GM18907 (cell line): ENCODE measurements at regions not wholly inside any gene's neighbourhood (a gene's known extent, or its start where the extent isn't known, plus 50 kb on each side); places are given as distances from the start of the nearest gene placed in this dataset.
"Not testable (repeated sequence)": the region's sequence is repeated elsewhere in the genome, so short reads cannot be mapped to it uniquely, and the experiment has no call there.

Source experiments
- ATAC-seq: cut with Tn5 transposase; IDR thresholded peaks from one replicate; pipeline ENCODE4 v1.9.1; 2021; ENCODE audit warnings: mild to moderate bottlenecking, moderate library complexity; ENCODE audit not compliant: unreplicated experiment

DNA sequence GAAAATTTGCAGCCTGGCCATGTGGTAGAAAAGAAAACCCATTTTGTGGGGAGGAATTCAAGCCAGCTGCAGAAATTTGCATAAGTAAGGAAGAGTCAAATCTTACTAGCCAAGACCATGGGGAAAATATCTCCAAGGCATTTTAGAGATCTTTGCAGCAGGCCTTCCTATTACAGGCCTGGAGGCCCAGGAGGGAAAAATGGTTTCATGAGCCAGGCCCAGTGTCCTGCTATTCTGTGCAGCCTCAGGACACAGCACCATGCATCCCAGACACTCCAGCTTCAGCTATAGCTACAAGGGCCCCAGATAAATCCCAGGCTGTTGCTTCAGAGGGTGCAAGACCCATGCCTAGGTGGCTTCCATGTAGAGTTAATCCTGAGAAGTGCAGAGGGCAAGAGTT, 1590.1 kb upstream of the PRR20A start:
- ATAC-seq: no peak

DNA sequence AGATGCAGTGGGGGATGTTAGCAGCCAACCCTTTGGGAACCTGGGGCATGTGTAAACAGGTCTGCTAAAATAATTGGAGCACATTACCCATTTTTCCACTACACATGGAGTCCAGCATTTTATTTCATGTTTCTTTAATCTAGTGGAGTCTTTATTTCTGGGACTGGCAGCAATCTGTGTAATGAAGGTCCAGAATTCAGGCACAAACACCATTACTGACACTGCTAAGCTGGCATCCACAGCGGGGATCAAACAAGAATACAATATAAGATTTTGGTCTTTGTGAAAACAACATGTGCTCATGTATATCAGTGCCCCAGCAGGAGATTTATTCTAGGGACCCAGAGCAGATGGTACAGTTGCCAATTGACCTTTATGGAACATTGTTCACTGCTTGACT, 1587.0 kb upstream of the PRR20A start:
- ATAC-seq: no peak

DNA sequence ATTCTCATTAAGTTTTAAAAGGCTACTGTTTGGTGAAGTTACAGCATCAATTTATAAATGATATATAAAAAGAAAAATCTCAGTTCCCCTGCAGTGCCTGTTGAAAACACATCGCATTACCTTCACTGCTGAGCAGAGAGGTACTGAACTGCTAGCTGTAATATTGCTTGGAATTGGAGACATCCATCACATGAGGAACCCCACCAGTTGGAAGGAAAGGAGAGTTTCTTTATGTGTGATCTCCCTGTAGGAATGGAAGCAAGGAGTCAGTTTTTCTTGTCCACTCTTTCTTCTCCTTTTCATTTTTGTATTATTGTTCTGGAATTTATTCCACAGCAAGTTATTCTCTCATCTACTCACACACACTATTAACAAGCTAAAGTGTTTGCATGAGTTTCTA, 1586.0 kb upstream of the PRR20A start:
- no peak for ATAC-seq

DNA sequence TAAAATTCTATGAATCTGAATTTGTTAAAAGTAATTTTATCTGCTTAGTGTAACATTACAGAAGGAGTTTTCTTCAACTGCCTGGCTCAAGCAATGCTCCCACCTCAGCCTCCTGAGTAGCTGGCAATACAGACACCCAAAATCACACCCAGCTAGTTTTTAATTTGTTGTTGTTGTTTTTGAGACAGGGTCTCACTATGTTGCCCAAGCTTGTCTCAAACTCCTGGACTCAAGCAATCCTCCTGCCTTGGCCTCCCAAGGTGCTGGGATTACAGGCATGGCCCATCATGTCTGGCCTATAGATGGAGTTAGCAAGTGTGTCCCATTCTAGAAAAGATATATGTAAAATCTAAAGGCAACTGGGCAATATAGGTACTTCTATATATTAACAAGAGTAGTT, 1580.4 kb upstream of the PRR20A start:
- no peak for ATAC-seq

DNA sequence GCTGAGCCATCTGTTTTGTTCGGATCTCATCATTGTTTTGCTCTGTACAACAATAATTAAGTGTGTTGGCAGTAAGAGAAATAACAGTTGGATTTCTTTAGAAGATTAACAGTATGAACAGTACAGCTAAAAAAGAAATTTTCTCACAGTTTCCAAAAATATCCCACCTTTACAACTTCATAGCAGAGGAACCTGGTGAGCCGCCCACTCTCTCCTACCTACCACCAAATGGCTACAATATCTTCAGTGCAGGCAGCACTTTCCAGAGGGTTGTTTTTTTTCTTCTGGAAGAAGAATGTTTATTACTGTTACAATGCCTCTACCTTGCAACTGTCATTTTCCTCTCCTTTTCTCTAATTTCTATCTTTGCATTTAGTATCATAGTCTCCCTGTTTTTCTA, 1577.5 kb upstream of the PRR20A start:
- no peak for ATAC-seq

DNA sequence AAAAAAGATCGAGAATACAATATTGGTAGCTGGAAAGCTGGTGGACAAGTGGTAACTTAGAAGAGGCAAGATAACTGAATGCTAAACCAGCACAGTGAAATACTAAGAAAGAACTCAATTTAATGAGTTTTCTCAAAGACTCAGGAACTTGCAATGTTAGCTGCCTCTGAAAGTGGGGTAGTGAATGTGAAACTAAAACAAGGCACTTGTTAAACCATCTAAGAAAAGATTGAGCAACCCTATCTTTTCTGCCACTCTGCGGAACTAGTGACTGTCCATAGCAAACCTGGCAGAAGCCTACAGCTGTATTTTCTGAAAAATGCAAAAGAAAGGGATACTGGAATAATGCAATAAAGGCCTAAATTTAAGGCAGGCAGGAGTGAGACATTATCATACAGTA, 1574.4 kb upstream of the PRR20A start:
- no peak for ATAC-seq

DNA sequence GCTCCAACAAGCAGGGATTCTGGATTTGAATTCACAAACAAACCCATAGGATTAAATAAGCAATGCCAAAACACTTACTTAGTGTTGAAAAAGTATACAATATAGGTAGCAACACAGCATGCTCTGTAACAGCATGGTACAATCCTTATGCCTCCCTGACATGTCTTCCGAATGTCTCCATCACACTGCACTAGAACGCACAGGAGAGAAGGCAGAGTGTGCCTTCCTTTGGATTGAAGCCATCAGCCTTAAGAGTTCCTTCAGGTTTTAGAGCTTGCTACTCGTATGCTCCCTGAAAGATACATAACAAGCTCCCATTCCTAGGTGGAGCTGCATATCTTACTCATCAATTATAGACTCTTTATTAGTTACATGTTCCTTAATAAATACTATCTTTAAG, 1573.9 kb upstream of the PRR20A start:
- no peak for ATAC-seq

DNA sequence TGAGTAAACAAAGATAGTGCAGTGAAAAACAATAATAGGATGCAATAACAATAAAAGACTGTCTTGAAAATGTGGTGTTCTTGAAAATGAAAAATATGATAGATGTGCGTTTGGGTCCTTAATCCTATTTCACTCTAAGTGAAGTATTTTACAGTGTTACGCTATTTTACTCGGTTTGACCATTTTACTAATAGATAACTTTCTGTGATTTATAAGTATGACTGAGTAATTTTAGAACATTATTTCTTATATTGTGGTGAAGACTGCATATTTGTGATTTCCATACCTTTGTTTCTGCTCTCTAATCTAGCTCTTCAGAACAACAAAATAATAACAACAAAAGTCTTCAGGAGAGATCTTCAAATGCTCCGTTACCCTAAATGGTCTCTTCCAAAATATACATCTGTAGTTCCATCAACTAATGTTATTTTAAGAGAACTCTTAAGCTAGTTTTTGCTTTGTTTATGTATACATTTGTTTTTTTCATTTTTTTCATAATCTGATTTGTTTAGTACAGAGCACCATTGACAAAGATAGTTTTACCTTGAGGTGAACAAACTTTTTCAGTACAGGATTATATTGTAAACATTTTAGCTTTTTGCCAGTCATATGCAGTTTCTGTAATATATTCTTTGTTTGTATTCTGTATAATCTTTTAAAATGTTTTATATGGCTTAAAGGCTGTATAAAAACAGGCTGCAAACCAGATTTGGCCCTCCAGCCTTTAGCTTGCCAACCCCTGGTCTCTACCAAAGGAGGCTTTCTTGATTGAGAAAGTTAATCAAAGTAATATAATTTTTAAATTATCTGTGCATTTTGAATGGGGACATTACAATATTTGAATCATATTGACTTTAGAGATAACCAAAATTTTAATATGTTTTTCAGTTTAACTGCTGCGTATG, 1572.7 kb upstream of the PRR20A start:
- ATAC-seq: no peak

DNA sequence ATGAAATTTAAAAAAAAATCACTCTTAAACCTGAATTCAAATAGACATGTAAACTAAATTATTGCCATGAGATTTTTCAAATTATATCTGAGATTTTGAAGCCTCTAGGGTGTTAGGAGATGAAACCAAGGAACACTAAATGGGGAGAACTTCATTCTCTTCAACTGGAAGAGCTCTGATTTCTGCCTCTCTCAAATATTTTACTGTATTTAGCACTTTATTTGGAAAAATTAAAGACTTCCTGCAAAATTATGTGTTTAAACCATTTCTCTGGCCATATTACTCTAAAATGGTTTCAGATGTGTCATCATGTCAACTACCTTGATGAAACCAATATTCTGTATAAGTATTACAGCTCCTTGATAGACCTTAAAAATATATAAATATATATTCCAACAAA, 1571.6 kb upstream of the PRR20A start:
- ATAC-seq: no peak

DNA sequence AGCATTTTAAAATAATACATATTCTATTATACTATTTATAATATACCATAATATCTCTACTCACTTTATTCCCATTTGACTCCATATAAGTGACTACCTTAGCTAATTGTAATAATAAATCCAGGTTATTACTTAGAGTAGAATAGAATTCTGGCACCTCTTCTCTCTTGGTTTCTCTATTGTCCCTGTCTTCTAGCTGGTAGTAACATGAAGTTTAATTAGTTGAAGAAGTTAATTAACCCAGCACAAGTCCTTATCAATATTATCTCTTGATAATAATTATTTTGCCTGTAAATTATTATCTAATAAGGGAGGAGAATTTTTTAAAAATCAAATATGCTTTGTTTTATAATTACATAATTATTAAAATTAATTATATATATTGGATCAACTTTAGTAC, 1571.2 kb upstream of the PRR20A start:
- no peak for ATAC-seq

DNA sequence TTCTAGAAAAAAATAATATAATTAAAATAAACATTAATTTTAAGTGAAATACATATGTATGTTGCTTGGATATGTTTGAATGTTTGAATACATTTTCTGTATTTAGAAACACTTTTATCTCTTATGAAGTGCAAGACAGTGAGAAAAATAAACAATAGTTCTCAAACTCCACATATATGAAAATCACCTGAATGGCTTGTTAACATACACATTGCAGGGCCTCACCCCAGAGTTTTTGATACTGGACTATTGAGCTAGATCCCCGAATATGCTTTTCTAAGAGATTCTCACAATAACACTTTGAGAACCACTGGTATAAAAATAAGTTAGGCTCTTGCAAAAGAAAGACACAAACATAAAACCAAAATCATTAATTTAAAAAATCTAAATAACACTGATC, 1570.3 kb upstream of the PRR20A start:
- ATAC-seq: no peak

DNA sequence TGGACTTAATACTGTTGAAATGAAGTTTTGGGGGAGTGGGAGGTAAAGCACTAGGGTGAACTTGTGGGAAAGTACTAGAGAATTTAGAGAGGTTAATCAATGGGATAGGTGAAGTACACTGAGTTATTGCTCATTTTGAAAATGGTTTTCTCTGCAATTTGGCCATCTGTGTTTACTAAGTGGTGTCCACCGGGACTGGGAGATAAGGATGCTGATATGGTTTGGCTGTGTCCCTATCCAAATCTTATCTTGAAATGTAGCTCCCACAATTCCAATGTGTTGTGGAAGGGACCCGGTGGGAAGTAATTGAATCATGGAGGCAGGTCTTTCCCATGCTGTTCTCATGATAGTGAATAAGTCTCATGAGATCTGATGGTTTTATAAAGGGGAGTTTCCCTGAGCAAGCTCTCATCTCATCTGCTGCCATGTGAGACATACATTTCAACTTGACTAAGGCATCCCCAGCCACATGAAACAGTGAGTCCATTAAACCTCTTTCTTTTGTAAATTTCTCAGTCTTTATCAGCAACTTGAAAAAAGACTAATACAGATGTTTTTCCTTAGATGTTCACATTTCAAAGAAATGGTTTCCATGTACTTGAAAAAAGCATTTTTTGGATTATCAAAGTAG, 1569.4 kb upstream of the PRR20A start:
- no peak for ATAC-seq

DNA sequence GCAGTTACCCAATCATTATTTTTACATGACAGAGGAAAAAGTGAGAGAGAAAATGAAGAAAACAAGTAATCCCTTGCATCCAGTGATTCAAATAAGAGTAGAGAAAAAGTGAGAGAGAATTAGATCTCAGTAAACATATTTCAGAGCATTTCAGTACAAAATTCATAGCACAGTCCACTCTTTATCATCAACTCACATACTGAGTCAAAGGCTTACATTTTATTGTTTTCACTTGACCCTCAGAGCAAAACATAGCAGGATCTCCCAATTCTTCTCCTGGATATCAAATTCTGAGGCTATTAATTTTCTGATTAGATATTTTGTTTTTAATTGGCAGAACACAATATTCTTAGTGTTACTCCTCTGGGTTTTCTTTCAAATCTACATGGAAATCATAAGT, 1568.3 kb upstream of the PRR20A start:
- no peak for ATAC-seq

DNA sequence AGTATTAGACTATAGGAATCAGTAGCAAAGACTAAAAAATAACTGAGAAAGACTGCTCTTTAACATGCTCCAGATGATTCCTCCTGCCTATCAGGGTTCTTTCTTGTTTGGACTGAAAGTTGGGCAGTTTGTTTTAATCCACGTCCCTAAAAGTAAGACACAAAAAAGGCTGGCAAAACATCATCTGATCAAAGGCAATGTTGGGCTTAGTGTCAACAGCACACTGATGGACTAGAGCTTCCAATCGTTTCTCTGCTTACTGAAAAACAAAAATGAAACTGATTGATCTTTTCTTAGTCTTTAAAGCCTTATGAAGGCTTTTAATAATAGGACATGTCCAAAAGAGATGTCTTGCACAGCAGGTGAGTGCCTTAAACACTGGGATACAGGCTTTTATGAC, 1567.9 kb upstream of the PRR20A start:
- ATAC-seq: no peak

DNA sequence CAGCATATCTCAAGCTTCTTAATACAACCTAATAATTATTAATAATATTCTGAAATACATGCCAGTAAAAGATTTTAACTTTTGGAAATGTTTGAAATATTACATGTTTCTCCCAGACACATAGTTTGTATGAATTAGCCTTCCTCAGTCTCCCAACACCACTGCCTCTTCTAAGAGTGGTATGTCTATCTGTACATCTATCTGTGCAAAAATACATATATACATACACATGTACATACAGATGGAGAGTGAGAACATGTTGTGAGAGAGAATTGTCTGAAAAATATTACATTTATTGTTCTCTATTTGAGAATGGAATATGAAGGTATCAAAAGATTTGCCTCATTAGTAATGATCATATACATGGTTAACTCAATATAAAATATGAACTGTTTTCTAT, 1567.2 kb upstream of the PRR20A start:
- ATAC-seq: no peak

DNA sequence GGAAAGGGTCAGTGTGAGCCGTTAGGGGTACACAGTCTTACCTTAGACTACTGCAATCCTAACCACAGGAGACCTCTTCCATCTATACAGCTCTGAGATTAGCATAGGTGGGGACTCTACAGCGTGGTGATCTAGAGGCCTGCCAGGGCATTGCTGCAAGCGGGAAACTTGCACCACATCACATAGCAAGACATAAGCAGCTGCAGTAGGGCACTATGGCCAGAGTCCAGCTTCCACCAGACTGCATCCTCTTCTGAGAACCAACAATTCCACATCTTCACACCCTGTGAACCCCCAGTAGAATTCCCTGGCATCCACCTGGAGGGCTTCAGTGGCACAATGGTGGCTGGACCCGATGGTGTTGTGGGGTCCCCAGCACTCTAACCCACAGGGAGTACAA, 1564.3 kb upstream of the PRR20A start:
- ATAC-seq: no peak

DNA sequence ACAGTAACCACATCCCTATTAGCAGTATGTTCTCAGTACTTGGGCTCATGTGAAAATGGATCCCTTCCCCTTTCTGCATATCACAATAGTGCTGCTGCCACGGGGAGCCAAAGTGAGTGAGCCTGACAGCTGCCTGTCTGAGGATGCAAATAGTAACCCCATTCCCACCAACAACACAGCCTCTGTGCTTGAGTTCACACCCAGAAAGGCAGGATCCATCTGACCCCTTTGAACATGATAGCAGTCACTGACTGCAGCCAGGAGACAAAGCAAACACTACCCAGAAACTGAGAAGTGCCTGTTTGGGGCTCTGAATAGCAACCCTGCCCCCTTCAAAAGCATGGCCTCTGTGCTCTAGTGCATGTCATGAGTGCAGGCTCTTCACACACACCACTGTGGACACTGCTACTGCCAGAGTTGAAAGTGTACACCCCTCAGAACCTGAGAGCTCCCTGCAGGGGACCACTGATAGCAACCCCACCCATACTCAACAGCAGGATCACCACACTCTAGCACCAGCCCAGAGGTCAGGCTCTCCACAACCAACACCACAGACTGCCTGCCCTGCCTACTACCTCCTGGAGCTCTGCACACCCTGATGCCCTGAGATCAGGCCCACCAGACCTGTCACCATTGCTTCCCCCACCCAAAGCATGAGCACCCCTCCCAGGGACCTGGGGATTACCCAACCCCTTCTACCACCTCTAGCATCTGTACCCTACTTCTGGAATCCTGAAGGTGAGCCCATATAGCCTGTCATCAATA, 1563.5 kb upstream of the PRR20A start:
- ATAC-seq: no peak

DNA sequence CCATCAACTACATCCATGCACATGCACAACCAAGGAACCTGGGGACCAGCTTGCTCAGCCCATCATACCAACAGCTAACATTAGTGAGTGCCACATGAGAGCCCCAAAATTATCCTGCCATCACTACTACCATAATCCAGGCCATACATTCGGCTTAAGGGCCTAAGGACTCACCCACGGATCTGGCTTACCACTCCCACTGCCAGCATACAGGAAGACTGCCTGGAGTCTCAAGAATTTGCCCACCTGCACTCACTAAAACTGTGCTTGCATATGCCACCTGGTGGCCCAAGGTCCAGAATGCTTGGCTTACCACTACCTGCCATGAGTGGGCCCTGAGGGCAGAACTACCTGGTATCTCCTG, 1562.9 kb upstream of the PRR20A start:
- no peak for ATAC-seq

DNA sequence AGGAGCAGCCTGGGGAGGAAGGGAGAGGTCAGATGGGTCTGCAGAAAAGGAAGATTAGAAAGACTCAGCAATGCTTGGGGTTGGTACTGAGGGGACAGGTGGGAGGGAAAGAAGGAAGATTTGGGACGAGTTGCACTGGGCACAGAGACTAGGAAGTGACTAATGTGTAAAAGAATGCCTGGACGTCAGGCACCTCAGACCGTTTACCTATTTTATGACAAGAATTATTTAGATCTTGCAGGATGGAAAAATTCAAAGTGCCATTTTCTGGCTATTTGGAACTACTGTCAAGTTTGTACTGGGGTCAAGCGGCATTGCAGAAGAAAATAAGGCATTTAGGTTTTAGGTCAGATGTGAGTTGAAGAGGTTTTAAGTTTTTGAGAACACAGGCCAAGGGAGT, 1558.4 kb upstream of the PRR20A start:
- ATAC-seq: not testable (repeated sequence)

DNA sequence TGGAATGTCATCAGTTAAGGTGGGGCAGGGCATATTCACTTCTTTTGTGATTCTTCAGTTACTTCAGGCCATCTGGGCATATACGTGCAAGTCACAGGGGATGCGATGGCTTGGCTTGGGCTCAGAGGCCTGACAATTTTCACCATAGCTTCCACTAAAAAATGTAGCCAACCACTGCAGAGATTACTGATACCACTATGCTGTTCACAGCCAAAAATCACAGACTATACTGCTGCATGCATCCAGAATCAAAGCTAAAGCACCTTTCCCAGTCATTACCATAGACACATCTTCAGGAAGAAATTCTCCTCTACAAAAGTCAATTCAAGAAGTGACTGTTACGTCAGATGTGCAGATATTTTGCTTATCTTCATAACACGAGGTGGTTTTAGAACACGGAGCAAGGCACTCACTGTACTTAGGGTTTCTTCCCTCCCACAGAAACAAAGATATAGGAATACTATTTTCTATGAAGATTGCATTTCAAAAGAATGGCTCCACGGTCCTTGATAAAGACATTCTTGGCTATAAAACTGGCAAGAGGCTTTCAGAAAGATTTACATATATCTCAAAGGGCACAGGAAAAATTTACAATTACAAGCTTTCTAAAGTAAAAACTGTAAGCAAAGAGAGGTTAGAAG, 1556.6 kb upstream of the PRR20A start:
- ATAC-seq: no peak

DNA sequence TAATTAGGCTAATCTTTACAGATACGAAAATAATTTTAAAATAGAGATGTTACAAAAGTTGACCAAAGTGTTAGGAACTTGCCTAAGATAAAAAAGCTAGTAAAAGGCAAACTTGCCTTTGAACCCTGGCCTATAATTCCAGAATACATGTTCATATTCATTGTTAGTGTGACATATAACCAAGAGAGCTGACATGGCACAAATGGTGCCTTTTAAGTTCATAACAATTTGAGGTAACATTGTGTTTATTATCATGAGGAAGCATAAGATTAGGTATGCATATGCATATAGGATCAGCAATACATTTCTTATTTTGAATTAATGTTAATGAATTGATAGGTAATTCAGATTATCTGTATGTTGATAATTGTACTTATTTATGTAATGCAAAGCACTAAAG, 1537.9 kb upstream of the PRR20A start:
- ATAC-seq: no peak
